Activated naive CD8-positive, alpha-beta T cell (primary cell): ENCODE measurements at regions not wholly inside any gene's neighbourhood (a gene's known extent, or its start where the extent isn't known, plus 50 kb on each side); places are given as distances from the start of the nearest gene placed in this dataset.

ENCODE experiments used
- H3K27ac Mint-ChIP-seq: one replicate; pipeline ENCODE4 v1.8.0; 2021; ENCODE audit warnings: mixed read lengths
- H3K27me3 Mint-ChIP-seq: one replicate; pipeline ENCODE4 v1.8.0; 2021; ENCODE audit warnings: mixed read lengths
- H3K36me3 Mint-ChIP-seq: one replicate; pipeline ENCODE4 v1.8.0; 2021; ENCODE audit warnings: mixed read lengths
- H3K4me1 Mint-ChIP-seq: one replicate; pipeline ENCODE4 v1.8.0; 2021; ENCODE audit warnings: low read depth, mixed read lengths
- H3K4me3 Mint-ChIP-seq: one replicate; pipeline ENCODE4 v1.8.0; 2021; ENCODE audit warnings: mild to moderate bottlenecking, mixed read lengths
- H3K9me3 Mint-ChIP-seq: one replicate; pipeline ENCODE4 v1.8.0; 2021; ENCODE audit warnings: low read depth, mixed read lengths

- Mint-ChIP-seq H3K4me1 (no peaks in the 10 kb centered on the region), H3K27ac (no peak overlapping the region), H3K9me3 (peaks cover 10% of the 10 kb centered on the region), H3K27me3 (peaks cover 2% of the 10 kb centered on the region), H3K4me3 (no peak overlapping the region), H3K36me3 (no peaks in the 10 kb centered on the region)
These were observed 109.0 kb upstream of the CELF4 start for GRCh38 chr18:37674570-37674969.

- H3K9me3 Mint-ChIP-seq: peaks cover 10% of the 10 kb centered on the region
- H3K36me3 Mint-ChIP-seq: no peaks in the 10 kb centered on the region
- H3K4me1 Mint-ChIP-seq: no peaks in the 10 kb centered on the region
- no peak overlapping the region for H3K4me3 Mint-ChIP-seq
- no peak overlapping the region for H3K27ac Mint-ChIP-seq
- H3K27me3 Mint-ChIP-seq: peaks cover 2% of the 10 kb centered on the region
These were observed 108.1 kb upstream of the CELF4 start for GRCh38 chr18:37673671-37674070.

GRCh38 chr18:37672932-37673595, 107.5 kb upstream of the CELF4 start:
- no peaks in the 10 kb centered on the region for H3K4me1 Mint-ChIP-seq
- H3K4me3 Mint-ChIP-seq: no peak overlapping the region
- no peaks in the 10 kb centered on the region for H3K36me3 Mint-ChIP-seq
- peaks cover 10% of the 10 kb centered on the region for H3K9me3 Mint-ChIP-seq
- H3K27ac Mint-ChIP-seq: no peak overlapping the region
- H3K27me3 Mint-ChIP-seq: peaks cover 2% of the 10 kb centered on the region

- no peak overlapping the region for H3K27ac Mint-ChIP-seq
- H3K4me1 Mint-ChIP-seq: no peaks in the 10 kb centered on the region
- H3K27me3 Mint-ChIP-seq: no peaks in the 10 kb centered on the region
- peaks cover 10% of the 10 kb centered on the region for H3K9me3 Mint-ChIP-seq
- H3K36me3 Mint-ChIP-seq: no peaks in the 10 kb centered on the region
- no peak overlapping the region for H3K4me3 Mint-ChIP-seq
These were observed 106.4 kb upstream of the CELF4 start for GRCh38 chr18:37672001-37672400.

GRCh38 chr18:37671530-37671929, 105.9 kb upstream of the CELF4 start:
- H3K27ac Mint-ChIP-seq: no peak overlapping the region
- no peak overlapping the region for H3K4me3 Mint-ChIP-seq
- H3K36me3 Mint-ChIP-seq: no peaks in the 10 kb centered on the region
- H3K9me3 Mint-ChIP-seq: peaks cover 10% of the 10 kb centered on the region
- no peaks in the 10 kb centered on the region for H3K4me1 Mint-ChIP-seq
- H3K27me3 Mint-ChIP-seq: no peaks in the 10 kb centered on the region

- no peaks in the 10 kb centered on the region for H3K36me3 Mint-ChIP-seq
These were observed 105.5 kb upstream of the CELF4 start for GRCh38 chr18:37671119-37671518.

GRCh38 chr18:37669991-37670534, 104.5 kb upstream of the CELF4 start:
- no peak overlapping the region for H3K27ac Mint-ChIP-seq
- H3K4me3 Mint-ChIP-seq: no peak overlapping the region
- H3K27me3 Mint-ChIP-seq: no peaks in the 10 kb centered on the region
- H3K9me3 Mint-ChIP-seq: no peaks in the 10 kb centered on the region
- H3K36me3 Mint-ChIP-seq: no peaks in the 10 kb centered on the region
- H3K4me1 Mint-ChIP-seq: no peaks in the 10 kb centered on the region

More at GRCh38 chr18:37671119-37671518, 105.5 kb upstream of the CELF4 start:
- no peaks in the 10 kb centered on the region for H3K27me3 Mint-ChIP-seq
- no peak overlapping the region for H3K27ac Mint-ChIP-seq
- H3K4me3 Mint-ChIP-seq: no peak overlapping the region
- no peaks in the 10 kb centered on the region for H3K4me1 Mint-ChIP-seq
- peaks cover 6% of the 10 kb centered on the region for H3K9me3 Mint-ChIP-seq

- no peaks in the 10 kb centered on the region for H3K36me3 Mint-ChIP-seq
- H3K4me3 Mint-ChIP-seq: no peak overlapping the region
- no peak overlapping the region for H3K27ac Mint-ChIP-seq
- no peaks in the 10 kb centered on the region for H3K4me1 Mint-ChIP-seq
- H3K9me3 Mint-ChIP-seq: no peaks in the 10 kb centered on the region
- H3K27me3 Mint-ChIP-seq: no peaks in the 10 kb centered on the region
These were observed 103.6 kb upstream of the CELF4 start for GRCh38 chr18:37668971-37669747.

DNA sequence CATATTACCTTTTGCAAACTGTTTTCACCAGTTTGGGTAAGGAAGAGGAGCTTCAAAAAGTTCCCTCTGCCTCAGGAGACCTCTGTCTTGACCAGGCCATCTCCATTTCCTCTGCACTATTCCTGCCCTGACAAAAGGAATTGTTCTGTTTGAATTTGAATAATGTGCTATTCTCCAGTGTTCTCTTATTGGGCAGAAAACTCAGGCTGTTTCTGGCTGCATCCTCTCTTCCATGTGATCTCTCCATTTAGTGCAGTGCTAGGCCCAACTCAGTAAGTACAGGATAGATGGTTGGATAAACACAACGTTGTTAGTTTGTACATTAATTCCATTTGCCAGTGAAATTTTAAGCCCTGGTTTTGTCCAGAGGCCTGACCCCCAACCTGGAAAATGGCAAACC, 102.2 kb upstream of the CELF4 start:
- H3K27me3 Mint-ChIP-seq: no peaks in the 10 kb centered on the region
- no peaks in the 10 kb centered on the region for H3K4me1 Mint-ChIP-seq
- no peak overlapping the region for H3K27ac Mint-ChIP-seq
- no peaks in the 10 kb centered on the region for H3K36me3 Mint-ChIP-seq
- no peak overlapping the region for H3K4me3 Mint-ChIP-seq
- H3K9me3 Mint-ChIP-seq: no peaks in the 10 kb centered on the region

DNA sequence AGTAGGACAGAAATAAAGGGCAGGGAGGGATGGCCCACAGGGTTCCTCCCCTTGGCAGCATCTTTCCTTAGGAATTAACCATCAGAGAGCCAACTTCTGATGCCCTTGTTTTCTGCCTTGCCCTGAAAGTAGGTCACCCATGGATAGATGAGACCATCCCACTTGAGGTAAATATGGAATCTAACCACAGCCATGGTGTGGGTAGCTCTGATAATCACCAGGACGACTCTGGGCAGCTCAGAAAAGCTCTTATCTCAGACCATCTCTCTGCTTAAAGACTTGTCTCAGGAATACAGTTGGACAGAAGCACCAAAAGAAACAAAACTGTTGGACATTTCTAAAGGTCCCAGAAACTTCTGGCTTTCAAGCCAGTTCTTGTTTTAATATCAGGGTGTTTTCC, 101.4 kb upstream of the CELF4 start:
- H3K27me3 Mint-ChIP-seq: no peaks in the 10 kb centered on the region
- H3K27ac Mint-ChIP-seq: no peak overlapping the region
- no peak overlapping the region for H3K4me3 Mint-ChIP-seq
- H3K36me3 Mint-ChIP-seq: no peaks in the 10 kb centered on the region
- H3K9me3 Mint-ChIP-seq: no peaks in the 10 kb centered on the region
- H3K4me1 Mint-ChIP-seq: no peaks in the 10 kb centered on the region

DNA sequence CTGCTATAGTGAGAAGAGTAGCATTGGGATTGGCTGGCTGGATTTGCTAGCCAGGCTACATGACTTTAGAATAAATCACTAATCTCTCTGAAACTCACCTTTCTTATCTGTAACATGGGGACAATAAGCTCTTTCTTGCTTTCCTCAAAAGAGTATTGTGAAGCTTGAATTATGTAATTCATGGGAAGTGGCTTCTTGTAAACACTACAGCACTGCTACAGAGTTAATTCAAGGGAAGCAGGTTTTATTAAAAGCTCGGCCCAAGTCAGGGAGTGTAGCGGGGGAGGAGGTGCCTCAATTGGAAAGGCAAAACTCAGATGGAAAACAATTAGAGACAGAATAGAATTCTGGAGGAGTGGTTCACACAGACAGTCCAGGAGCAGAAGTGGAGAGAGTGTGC, 100.9 kb upstream of the CELF4 start:
- H3K4me1 Mint-ChIP-seq: no peaks in the 10 kb centered on the region
- H3K27me3 Mint-ChIP-seq: no peaks in the 10 kb centered on the region
- H3K27ac Mint-ChIP-seq: no peak overlapping the region
- no peaks in the 10 kb centered on the region for H3K9me3 Mint-ChIP-seq
- H3K36me3 Mint-ChIP-seq: no peaks in the 10 kb centered on the region
- no peak overlapping the region for H3K4me3 Mint-ChIP-seq

- H3K36me3 Mint-ChIP-seq: no peaks in the 10 kb centered on the region
- H3K4me3 Mint-ChIP-seq: no peak overlapping the region
- no peaks in the 10 kb centered on the region for H3K27me3 Mint-ChIP-seq
- H3K4me1 Mint-ChIP-seq: no peaks in the 10 kb centered on the region
- H3K27ac Mint-ChIP-seq: no peak overlapping the region
- H3K9me3 Mint-ChIP-seq: no peaks in the 10 kb centered on the region
These were observed 99.7 kb upstream of the CELF4 start for GRCh38 chr18:37665346-37665745.

DNA sequence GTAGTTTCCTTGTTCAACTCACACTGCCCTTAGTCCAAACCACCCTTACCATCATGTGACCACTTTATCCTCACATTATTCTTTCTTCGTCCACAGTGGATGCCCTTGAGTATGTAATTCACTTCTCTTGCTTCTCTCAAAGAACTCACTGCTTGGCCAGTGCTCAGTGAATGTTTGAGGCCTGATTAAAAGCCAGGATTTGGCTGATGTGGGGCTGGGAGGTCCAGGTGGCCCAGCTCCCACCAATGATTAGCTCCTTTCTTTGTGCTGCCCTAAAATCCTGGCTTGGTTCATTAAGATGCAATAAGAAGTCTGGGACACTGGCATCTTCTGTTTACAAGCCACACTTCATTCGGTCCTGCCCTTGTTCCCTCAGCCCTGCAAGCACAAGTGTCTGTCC, 97.8 kb upstream of the CELF4 start:
- H3K27me3 Mint-ChIP-seq: no peaks in the 10 kb centered on the region
- H3K9me3 Mint-ChIP-seq: no peaks in the 10 kb centered on the region
- no peak overlapping the region for H3K4me3 Mint-ChIP-seq
- no peaks in the 10 kb centered on the region for H3K36me3 Mint-ChIP-seq
- no peak overlapping the region for H3K27ac Mint-ChIP-seq
- no peaks in the 10 kb centered on the region for H3K4me1 Mint-ChIP-seq

GRCh38 chr18:37662546-37663339, 97.1 kb upstream of the CELF4 start:
- no peak overlapping the region for H3K4me3 Mint-ChIP-seq
- H3K36me3 Mint-ChIP-seq: no peaks in the 10 kb centered on the region
- no peaks in the 10 kb centered on the region for H3K4me1 Mint-ChIP-seq
- no peak overlapping the region for H3K27ac Mint-ChIP-seq
- no peaks in the 10 kb centered on the region for H3K27me3 Mint-ChIP-seq
- H3K9me3 Mint-ChIP-seq: no peaks in the 10 kb centered on the region

- no peaks in the 10 kb centered on the region for H3K27me3 Mint-ChIP-seq
- no peaks in the 10 kb centered on the region for H3K9me3 Mint-ChIP-seq
- no peaks in the 10 kb centered on the region for H3K4me1 Mint-ChIP-seq
- H3K36me3 Mint-ChIP-seq: no peaks in the 10 kb centered on the region
- no peak overlapping the region for H3K4me3 Mint-ChIP-seq
- no peak overlapping the region for H3K27ac Mint-ChIP-seq
These were observed 96.5 kb upstream of the CELF4 start for GRCh38 chr18:37662099-37662498.
